ENCODE measurements at regions not wholly inside any gene's neighbourhood (a gene's known extent, or its start where the extent isn't known, plus 50 kb on each side); places are given as distances from the start of the nearest gene placed in this dataset.

GRCh38 chr11:110367571-110367970, 62.2 kb upstream of the FDX1 start:
- TF ChIP-seq RAD21 (IDR thresholded peaks at IDR 0.05) (peak; percentile 66 to 71), CTCF (IDR thresholded peaks at IDR 0.05; ENCODE audit: low read depth, low read length, missing input control) (peak; percentile 14), JUND (IDR thresholded peaks at IDR 0.05) (no peak), ATF3 (IDR thresholded peaks at IDR 0.05) (no peak), SP1 (IDR thresholded peaks at IDR 0.05) (no peak), ZBTB33 (IDR thresholded peaks at IDR 0.05) (no peak), FOXA1 (IDR thresholded peaks at IDR 0.05) (no peak)
